Gastroesophageal sphincter (tissue), 3 donors: ENCODE measurements at regions not wholly inside any gene's neighbourhood (a gene's known extent, or its start where the extent isn't known, plus 50 kb on each side); places are given as distances from the start of the nearest gene placed in this dataset.

Experiments used
- POLR2AphosphoS5 ChIP-seq: sonication (generic); formaldehyde crosslinking; IDR thresholded peaks from one replicate; pipeline ENCODE4 v1.6.1; 2017; ENCODE audit warnings: antibody characterized with exemption
- TF ChIP-seq, protein P1 (sequence below), 4 experiments: fragments of 200-600 bp in 2 of 4; fragments of 450-650 bp in 2 of 4; sonication (generic) in 1 of 4; IDR thresholded peaks; one replicate each; pipeline ENCODE4 v1.5.1; 2017 to 2019; ENCODE audit warnings: antibody characterized with exemption in 4 of 4, mild to moderate bottlenecking in 2 of 4, moderate library complexity in 2 of 4

DNA sequence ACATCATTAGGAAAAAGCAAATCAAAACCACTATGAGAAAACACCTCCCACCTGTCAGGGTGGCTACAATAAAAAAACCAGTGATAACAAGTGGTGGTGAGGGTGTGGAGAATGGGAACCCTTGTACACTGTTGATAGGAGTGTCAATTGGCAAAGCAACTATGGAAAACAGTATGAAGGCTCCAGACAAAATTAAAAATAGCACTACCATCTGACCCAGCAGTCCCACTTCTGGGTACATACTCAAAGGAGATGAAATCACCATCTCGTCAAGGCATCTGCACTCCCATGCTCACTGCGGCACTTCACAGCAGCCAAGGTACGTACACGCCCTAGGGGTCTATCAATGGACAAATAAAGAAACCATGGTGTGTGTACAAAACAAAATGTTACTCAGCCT lies 715.1 kb downstream of the UQCRFS1 start:
- TF ChIP-seq, protein P1, sequence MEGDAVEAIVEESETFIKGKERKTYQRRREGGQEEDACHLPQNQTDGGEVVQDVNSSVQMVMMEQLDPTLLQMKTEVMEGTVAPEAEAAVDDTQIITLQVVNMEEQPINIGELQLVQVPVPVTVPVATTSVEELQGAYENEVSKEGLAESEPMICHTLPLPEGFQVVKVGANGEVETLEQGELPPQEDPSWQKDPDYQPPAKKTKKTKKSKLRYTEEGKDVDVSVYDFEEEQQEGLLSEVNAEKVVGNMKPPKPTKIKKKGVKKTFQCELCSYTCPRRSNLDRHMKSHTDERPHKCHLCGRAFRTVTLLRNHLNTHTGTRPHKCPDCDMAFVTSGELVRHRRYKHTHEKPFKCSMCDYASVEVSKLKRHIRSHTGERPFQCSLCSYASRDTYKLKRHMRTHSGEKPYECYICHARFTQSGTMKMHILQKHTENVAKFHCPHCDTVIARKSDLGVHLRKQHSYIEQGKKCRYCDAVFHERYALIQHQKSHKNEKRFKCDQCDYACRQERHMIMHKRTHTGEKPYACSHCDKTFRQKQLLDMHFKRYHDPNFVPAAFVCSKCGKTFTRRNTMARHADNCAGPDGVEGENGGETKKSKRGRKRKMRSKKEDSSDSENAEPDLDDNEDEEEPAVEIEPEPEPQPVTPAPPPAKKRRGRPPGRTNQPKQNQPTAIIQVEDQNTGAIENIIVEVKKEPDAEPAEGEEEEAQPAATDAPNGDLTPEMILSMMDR (IDR thresholded peaks at IDR 0.05), result no peak
- no peak for TF ChIP-seq POLR2AphosphoS5
